ENCODE measurements at regions not wholly inside any gene's neighbourhood (a gene's known extent, or its start where the extent isn't known, plus 50 kb on each side); places are given as distances from the start of the nearest gene placed in this dataset.
A peak's percentile ranks its signal among the peaks of the same experiment; 100 is the strongest.

- no peak overlapping the region for H3K27ac Mint-ChIP-seq
- WGBS, 2 experiments (ENCODE audit: insufficient coverage in 1 of 2, insufficient read length in 1 of 2): 98 to 100% methylated on average over 1 to 8 of the region's 8 CpGs
- no peaks in the 10 kb centered on the region for H3K36me3 Mint-ChIP-seq (ENCODE audit: low read depth)
- Histone ChIP-seq H3K27me3 (ENCODE audit: control insufficient read depth, insufficient read depth, low read length, poor library complexity, severe bottlenecking) (peaks cover 4% of the 10 kb centered on the region), H3K27ac (ENCODE audit: low read depth, low read length) (no peak overlapping the region), H3K9me3 (ENCODE audit: control insufficient read depth, low read length) (no peaks in the 10 kb centered on the region), H3K4me3 (ENCODE audit: low read length) (no peak overlapping the region), H3K4me1 (ENCODE audit: control insufficient read depth, insufficient read depth, low read length) (no peaks in the 10 kb centered on the region), H3K9ac (ENCODE audit: extremely low read depth, low read length, poor library complexity, severe bottlenecking) (no peak overlapping the region), H3K36me3 (ENCODE audit: control insufficient read depth, insufficient read depth, low read length) (no peaks in the 10 kb centered on the region)
- H3K4me3 Mint-ChIP-seq: no peak overlapping the region
- H3K9me3 Mint-ChIP-seq: peaks cover under 1% of the 10 kb centered on the region
- DNase-seq: no peak
- TF ChIP-seq CTCF (conservative IDR thresholded peaks at IDR 0.05): no peak
- peaks cover 15% of the 10 kb centered on the region for H3K27me3 Mint-ChIP-seq (ENCODE audit: insufficient read depth)
- H3K4me1 Mint-ChIP-seq: peaks cover 8% of the 10 kb centered on the region
Observed at GRCh38 chr12:14164266-14164665, 182.9 kb upstream of the GRIN2B start.

- Histone ChIP-seq H3K27ac (ENCODE audit: low read depth, low read length) (no peak overlapping the region), H3K4me3 (ENCODE audit: low read length) (no peak overlapping the region), H3K9ac (ENCODE audit: extremely low read depth, low read length, poor library complexity, severe bottlenecking) (no peak overlapping the region), H3K4me1 (ENCODE audit: control insufficient read depth, insufficient read depth, low read length) (no peaks in the 10 kb centered on the region), H3K27me3 (ENCODE audit: control insufficient read depth, insufficient read depth, low read length, poor library complexity, severe bottlenecking) (peaks cover 4% of the 10 kb centered on the region), H3K9me3 (ENCODE audit: control insufficient read depth, low read length) (no peaks in the 10 kb centered on the region), H3K36me3 (ENCODE audit: control insufficient read depth, insufficient read depth, low read length) (no peaks in the 10 kb centered on the region)
- Mint-ChIP-seq H3K27me3 (ENCODE audit: insufficient read depth) (peaks cover 21% of the 10 kb centered on the region), H3K27ac (no peak overlapping the region), H3K36me3 (ENCODE audit: low read depth) (peaks cover 6% of the 10 kb centered on the region), H3K4me1 (peaks cover 13% of the 10 kb centered on the region), H3K9me3 (peaks cover 17% of the 10 kb centered on the region), H3K4me3 (no peak overlapping the region)
- peak; percentile 100 for TF ChIP-seq CTCF (conservative IDR thresholded peaks at IDR 0.05)
- peak; percentile 89 for DNase-seq
- WGBS, 2 experiments (ENCODE audit: insufficient coverage in 1 of 2, insufficient read length in 1 of 2): 10 to 18% methylated on average over 4 of the region's 4 CpGs
Observed at GRCh38 chr12:14167005-14167628, 185.7 kb upstream of the GRIN2B start.

- Histone ChIP-seq H3K27ac (ENCODE audit: low read depth, low read length) (no peak overlapping the region), H3K27me3 (ENCODE audit: control insufficient read depth, insufficient read depth, low read length, poor library complexity, severe bottlenecking) (peaks cover 4% of the 10 kb centered on the region), H3K4me1 (ENCODE audit: control insufficient read depth, insufficient read depth, low read length) (no peaks in the 10 kb centered on the region), H3K9me3 (ENCODE audit: control insufficient read depth, low read length) (no peaks in the 10 kb centered on the region), H3K4me3 (ENCODE audit: low read length) (no peak overlapping the region), H3K36me3 (ENCODE audit: control insufficient read depth, insufficient read depth, low read length) (no peaks in the 10 kb centered on the region), H3K9ac (ENCODE audit: extremely low read depth, low read length, poor library complexity, severe bottlenecking) (no peak overlapping the region)
- Mint-ChIP-seq H3K4me1 (peaks cover 13% of the 10 kb centered on the region), H3K27ac (no peak overlapping the region), H3K36me3 (ENCODE audit: low read depth) (peaks cover 6% of the 10 kb centered on the region), H3K27me3 (ENCODE audit: insufficient read depth) (peaks cover 30% of the 10 kb centered on the region), H3K4me3 (no peak overlapping the region), H3K9me3 (peaks cover 17% of the 10 kb centered on the region)
- no peak for DNase-seq
- no peak for TF ChIP-seq CTCF (conservative IDR thresholded peaks at IDR 0.05)
- WGBS, 2 experiments (ENCODE audit: insufficient coverage in 1 of 2, insufficient read length in 1 of 2): 89% methylated on average over 3 of the region's 3 CpGs; no CpG with 5 or more reads in 1 of the 2 experiments
Observed at GRCh38 chr12:14169281-14169680, 187.9 kb upstream of the GRIN2B start.
